ENCODE measurements at regions not wholly inside any gene's neighbourhood (a gene's known extent, or its start where the extent isn't known, plus 50 kb on each side); places are given as distances from the start of the nearest gene placed in this dataset.

GRCh38 chr10:8616166-8616565 lies 561.7 kb downstream of the GATA3 start:
- no peak for DNase-seq (ENCODE audit: low read depth)
- no peak overlapping the region for H3K4me3 ChIP-seq (ENCODE audit: control insufficient read depth, low read depth, low read length)
- TF ChIP-seq CTCF (conservative IDR thresholded peaks at IDR 0.05; ENCODE audit: control insufficient read depth, insufficient read depth, low read depth, low read length), result no peak

- H3K4me3 ChIP-seq (ENCODE audit: control insufficient read depth, low read depth, low read length), result no peak overlapping the region
- no peak for TF ChIP-seq CTCF (conservative IDR thresholded peaks at IDR 0.05; ENCODE audit: control insufficient read depth, insufficient read depth, low read depth, low read length)
- DNase-seq (ENCODE audit: low read depth), result no peak
These were observed 563.3 kb downstream of the GATA3 start for GRCh38 chr10:8617792-8618191.

- no peak for TF ChIP-seq CTCF (conservative IDR thresholded peaks at IDR 0.05; ENCODE audit: control insufficient read depth, insufficient read depth, low read depth, low read length)
- H3K4me3 ChIP-seq (ENCODE audit: control insufficient read depth, low read depth, low read length), result no peak overlapping the region
- no peak for DNase-seq (ENCODE audit: low read depth)
These were observed 564.3 kb downstream of the GATA3 start for GRCh38 chr10:8618834-8619233.

GRCh38 chr10:8628351-8628750 lies 573.9 kb downstream of the GATA3 start:
- no peak for TF ChIP-seq CTCF (conservative IDR thresholded peaks at IDR 0.05; ENCODE audit: control insufficient read depth, insufficient read depth, low read depth, low read length)
- H3K4me3 ChIP-seq (ENCODE audit: control insufficient read depth, low read depth, low read length), result no peak overlapping the region
- DNase-seq (ENCODE audit: low read depth), result no peak

GRCh38 chr10:8633909-8634308 lies 579.4 kb downstream of the GATA3 start:
- TF ChIP-seq CTCF (conservative IDR thresholded peaks at IDR 0.05; ENCODE audit: control insufficient read depth, insufficient read depth, low read depth, low read length), result no peak
- no peak for DNase-seq (ENCODE audit: low read depth)
- no peak overlapping the region for H3K4me3 ChIP-seq (ENCODE audit: control insufficient read depth, low read depth, low read length)

- TF ChIP-seq CTCF (conservative IDR thresholded peaks at IDR 0.05; ENCODE audit: control insufficient read depth, insufficient read depth, low read depth, low read length), result no peak
- H3K4me3 ChIP-seq (ENCODE audit: control insufficient read depth, low read depth, low read length), result no peak overlapping the region
- no peak for DNase-seq (ENCODE audit: low read depth)
These were observed 581.9 kb downstream of the GATA3 start for GRCh38 chr10:8636371-8636770.

GRCh38 chr10:8637640-8638039 lies 583.2 kb downstream of the GATA3 start:
- no peak for TF ChIP-seq CTCF (conservative IDR thresholded peaks at IDR 0.05; ENCODE audit: control insufficient read depth, insufficient read depth, low read depth, low read length)
- no peak for DNase-seq (ENCODE audit: low read depth)
- H3K4me3 ChIP-seq (ENCODE audit: control insufficient read depth, low read depth, low read length), result no peak overlapping the region
